Esophagus muscularis mucosa (tissue), 4 donors: ENCODE measurements at regions not wholly inside any gene's neighbourhood (a gene's known extent, or its start where the extent isn't known, plus 50 kb on each side); places are given as distances from the start of the nearest gene placed in this dataset.

Experiments
- DNase-seq: peaks from one replicate; pipeline ENCODE4 v3.0.0-alpha.2; 2017; ENCODE audit errors: extremely low spot score
- H3K27ac ChIP-seq, 4 donors: fragments of 200-600 bp; sonication (generic); replicated peaks in 1 of 4; 1 replicate in 3 of 4; 2 replicates in 1 of 4; pipeline ENCODE4 v1.5.1; 2016 to 2019; ENCODE audit warnings: mild to moderate bottlenecking in 1 of 4
- H3K27me3 ChIP-seq, 4 donors: fragments of 200-600 bp; sonication (generic); one replicate each; pipeline versions ENCODE4 v1.5.1 to v1.6.0; 2016 to 2019
- H3K36me3 ChIP-seq, 4 donors: fragments of 200-600 bp; sonication (generic); one replicate each; pipeline ENCODE4 v1.5.1; 2016 to 2019
- H3K4me1 ChIP-seq, 4 donors: fragments of 200-600 bp; sonication (generic); one replicate each; pipeline ENCODE4 v1.5.1; 2016 to 2019
- H3K4me3 ChIP-seq, 4 donors: fragments of 200-600 bp; sonication (generic); 1 replicate in 2 of 4; 2 replicates in 2 of 4; pipeline ENCODE4 v1.5.1; 2016 to 2019; ENCODE audit warnings: mild to moderate bottlenecking in 4 of 4, moderate library complexity in 1 of 4
- H3K9me3 ChIP-seq, 4 donors: fragments of 200-600 bp; sonication (generic); 1 replicate in 3 of 4; 2 replicates in 1 of 4; pipeline ENCODE4 v1.5.1; 2016 to 2019
- CTCF ChIP-seq, 3 experiments: fragments of 200-600 bp in 2 of 3; fragments of 450-650 bp in 1 of 3; sonication (generic) in 2 of 3; IDR thresholded peaks; one replicate each; pipeline ENCODE4 v1.5.1; 2017 to 2019; ENCODE audit warnings: antibody characterized with exemption in 3 of 3, mild to moderate bottlenecking in 2 of 3, moderate library complexity in 1 of 3
- EP300 ChIP-seq: sonication (generic); formaldehyde crosslinking; IDR thresholded peaks from one replicate; pipeline ENCODE4 v1.6.1; 2017; ENCODE audit warnings: antibody characterized with exemption
- POLR2A ChIP-seq: fragments of 450-650 bp; IDR thresholded peaks from one replicate; pipeline ENCODE4 v1.6.1; 2017; ENCODE audit warnings: antibody characterized with exemption, moderate library complexity, mild to moderate bottlenecking, low read depth
- POLR2AphosphoS5 ChIP-seq, 2 donors: sonication (generic); formaldehyde crosslinking; IDR thresholded peaks; one replicate each; pipeline ENCODE4 v1.6.1; 2017; ENCODE audit warnings: antibody characterized with exemption in 2 of 2
- WGBS: methylation state at CpG from one replicate; pipeline ENCODE4 v1.1.5; 2018; 5-methylcytosine and 5-hydroxymethylcytosine counted together
- intact Hi-C: fragments of 100-400 bp; cut with DNase I; formaldehyde crosslinking; loops from one replicate; pipeline ENCODE4 v1.15.1; 2023

- H3K27ac ChIP-seq: no peak overlapping the region
- intact Hi-C loops: no loop called here
- H3K4me1 ChIP-seq: no peaks in the 10 kb centered on the region
- no peak overlapping the region for H3K4me3 ChIP-seq
- no peak for DNase-seq
- TF ChIP-seq POLR2AphosphoS5 (IDR thresholded peaks at IDR 0.05) (no peak), CTCF (IDR thresholded peaks at IDR 0.05) (no peak), POLR2A (no peak), EP300 (no peak)
- no peaks in the 10 kb centered on the region for H3K27me3 ChIP-seq
- H3K9me3 ChIP-seq: no peaks in the 10 kb centered on the region
- no peaks in the 10 kb centered on the region for H3K36me3 ChIP-seq
Measured at GRCh38 chr4:132982151-132982550, 166.9 kb upstream of the PCDH10 start.

GRCh38 chr4:132991111-132991510 lies 158.0 kb upstream of the PCDH10 start:
- DNase-seq: no peak
- Histone ChIP-seq H3K4me3 (no peak overlapping the region), H3K27ac (no peak overlapping the region), H3K4me1 (no peaks in the 10 kb centered on the region), H3K36me3 (no peaks in the 10 kb centered on the region), H3K27me3 (no peaks in the 10 kb centered on the region), H3K9me3 (no peaks in the 10 kb centered on the region)
- intact Hi-C loops: no loop called here
- TF ChIP-seq POLR2A: no peak
- TF ChIP-seq CTCF (IDR thresholded peaks at IDR 0.05): no peak
- TF ChIP-seq POLR2AphosphoS5 (IDR thresholded peaks at IDR 0.05): no peak
- TF ChIP-seq EP300: no peak

- no peak for DNase-seq
- H3K27ac ChIP-seq: no peak overlapping the region
- no peak overlapping the region for H3K4me3 ChIP-seq
- intact Hi-C loops: no loop called here
- no peak for TF ChIP-seq EP300
- TF ChIP-seq CTCF (IDR thresholded peaks at IDR 0.05): no peak
- no peak for TF ChIP-seq POLR2AphosphoS5 (IDR thresholded peaks at IDR 0.05)
- no peak for TF ChIP-seq POLR2A
- H3K9me3 ChIP-seq: no peaks in the 10 kb centered on the region
- H3K36me3 ChIP-seq: no peaks in the 10 kb centered on the region
- no peaks in the 10 kb centered on the region for H3K27me3 ChIP-seq
- H3K4me1 ChIP-seq: no peaks in the 10 kb centered on the region
- WGBS: 57% methylated on average over 2 of the region's 2 CpGs
Measured at GRCh38 chr4:132992686-132993085, 156.4 kb upstream of the PCDH10 start.

- H3K27me3 ChIP-seq: no peaks in the 10 kb centered on the region
- H3K4me1 ChIP-seq: no peaks in the 10 kb centered on the region
- TF ChIP-seq POLR2A (no peak), EP300 (no peak), CTCF (IDR thresholded peaks at IDR 0.05) (no peak), POLR2AphosphoS5 (IDR thresholded peaks at IDR 0.05) (no peak)
- no peak overlapping the region for H3K4me3 ChIP-seq
- H3K36me3 ChIP-seq: no peaks in the 10 kb centered on the region
- no peak for DNase-seq
- 93% methylated on average over 2 of the region's 2 CpGs for WGBS
- H3K9me3 ChIP-seq: no peaks in the 10 kb centered on the region
- H3K27ac ChIP-seq: no peak overlapping the region
- intact Hi-C loops: no loop called here
Measured at GRCh38 chr4:132998585-132999230, 150.4 kb upstream of the PCDH10 start.

- WGBS: 45% methylated on average over 3 of the region's 3 CpGs
- Histone ChIP-seq H3K27me3 (no peaks in the 10 kb centered on the region), H3K4me3 (no peak overlapping the region), H3K9me3 (no peaks in the 10 kb centered on the region), H3K27ac (no peak overlapping the region), H3K36me3 (no peaks in the 10 kb centered on the region), H3K4me1 (no peaks in the 10 kb centered on the region)
- no peak for TF ChIP-seq CTCF (IDR thresholded peaks at IDR 0.05)
- no peak for TF ChIP-seq POLR2AphosphoS5 (IDR thresholded peaks at IDR 0.05)
- no peak for TF ChIP-seq POLR2A
- TF ChIP-seq EP300: no peak
- intact Hi-C loops: no loop called here
- no peak for DNase-seq
Measured at GRCh38 chr4:133000012-133000411, 149.1 kb upstream of the PCDH10 start.
